ENCODE measurements at regions not wholly inside any gene's neighbourhood (a gene's known extent, or its start where the extent isn't known, plus 50 kb on each side); places are given as distances from the start of the nearest gene placed in this dataset.

- TF ChIP-seq OSR1 (CRISPR knock-in tag; IDR thresholded peaks at IDR 0.05): no peak
- no peak for TF ChIP-seq TCF4 (CRISPR knock-in tag; IDR thresholded peaks at IDR 0.05; ENCODE audit: borderline replicate concordance)
- TF ChIP-seq CSDC2 (CRISPR knock-in tag; IDR thresholded peaks at IDR 0.05): no peak
- no peak for TF ChIP-seq CREB5 (CRISPR knock-in tag; IDR thresholded peaks at IDR 0.05; ENCODE audit: low read depth)
- TF ChIP-seq ZNF565 (CRISPR knock-in tag; conservative IDR thresholded peaks at IDR 0.05; ENCODE audit: low read depth): no peak
- TF ChIP-seq ZNF8 (CRISPR knock-in tag; IDR thresholded peaks at IDR 0.05): no peak
- TF ChIP-seq TOX (CRISPR knock-in tag; IDR thresholded peaks at IDR 0.05; ENCODE audit: borderline replicate concordance): no peak
- no peak for TF ChIP-seq ARNTL (CRISPR knock-in tag; IDR thresholded peaks at IDR 0.05; ENCODE audit: borderline replicate concordance, low read depth)
- TF ChIP-seq ESRRG (CRISPR knock-in tag; IDR thresholded peaks at IDR 0.05): no peak
Measured at GRCh38 chr13:34618654-34619053, 323.4 kb upstream of the NBEA start.

Data from SK-N-SH treated with all-trans-retinoic acid at 6 μM for 48 hours (cell line).